ENCODE measurements at regions not wholly inside any gene's neighbourhood (a gene's known extent, or its start where the extent isn't known, plus 50 kb on each side); places are given as distances from the start of the nearest gene placed in this dataset.

DNA sequence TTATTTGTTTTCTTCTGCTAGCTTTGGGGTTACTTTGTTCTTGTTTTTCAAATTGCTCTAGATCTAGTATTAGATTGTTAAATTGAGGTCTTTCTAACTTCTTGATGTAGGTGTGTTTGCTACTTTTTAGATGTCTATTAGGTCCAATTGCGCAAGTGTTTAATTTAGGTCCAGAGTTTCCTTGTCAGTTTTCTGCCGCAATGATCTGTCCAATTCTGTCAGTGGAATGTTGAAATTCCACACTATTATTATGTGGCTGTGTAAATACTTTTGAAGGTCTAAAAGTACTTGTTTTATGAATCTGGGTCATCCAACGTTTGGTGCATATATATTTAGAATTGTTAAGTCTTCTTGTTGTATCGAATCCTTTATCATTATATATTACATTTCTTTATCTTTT lies 324.4 kb upstream of the SGO1 start:
- CTCF ChIA-PET (ENCODE audit: partially characterized antibody), result interaction anchor here (1.3 to 5.8 kb wide), 6 partner anchors 18 to 713 kb away, joined by 3 to 52 read pairs (median 6); no protein-coding TSS in a partner anchor
- Histone ChIP-seq H4K8ac (ENCODE audit: extremely low read depth, insufficient read depth, low read length) (no peak overlapping the region), H4K5ac (ENCODE audit: insufficient read length, low read depth, low read length) (no peak overlapping the region), H3K9me3 (ENCODE audit: insufficient read depth in 2 of 2, low read depth in 1 of 2, low read length in 1 of 2) (no peaks in the 10 kb centered on the region), H3K4ac (replicated peaks; ENCODE audit: insufficient read length, low read depth, low read length) (no peak overlapping the region), H2AFZ (ENCODE audit: low read length) (no peak overlapping the region), H2BK12ac (ENCODE audit: low read depth, low read length) (no peak overlapping the region), H3K23me2 (ENCODE audit: low read depth, low read length) (no peaks in the 10 kb centered on the region), H3K4me2 (ENCODE audit: insufficient read depth in 1 of 2, low read depth in 2 of 2, low read length in 2 of 2) (no peak overlapping the region), H3K56ac (replicated peaks; ENCODE audit: insufficient read length, low read depth, low read length) (no peak overlapping the region), H3K4me3 (ENCODE audit: extremely low read depth in 1 of 4, insufficient read depth in 2 of 4, low read depth in 3 of 4, low read length in 4 of 4) (no peak overlapping the region), H3K14ac (ENCODE audit: insufficient read length) (no peak overlapping the region), H3K9ac (replicated peaks in 1 of 4; ENCODE audit: extremely low read depth in 1 of 4, low read depth in 3 of 4, low read length in 3 of 4) (no peak overlapping the region), H4K91ac (replicated peaks; ENCODE audit: insufficient read length, low read length) (no peak overlapping the region), H2BK120ac (replicated peaks; ENCODE audit: low read depth, low read length) (no peak overlapping the region), H3K36me3 (ENCODE audit: control insufficient read depth in 2 of 4, insufficient read depth in 4 of 4, low read length in 3 of 4) (no peaks in the 10 kb centered on the region), H2BK20ac (ENCODE audit: low read length) (no peak overlapping the region), H3K27ac (ENCODE audit: low read depth, low read length) (no peak overlapping the region), H3K79me2 (ENCODE audit: control insufficient read depth in 1 of 2, insufficient read depth in 2 of 2, low read length in 2 of 2) (no peaks in the 10 kb centered on the region), H2BK15ac (ENCODE audit: low read length) (no peak overlapping the region), H3K4me1 (replicated peaks in 1 of 4; ENCODE audit: control insufficient read depth in 3 of 4, insufficient read depth in 4 of 4, low read length in 3 of 4) (no peaks in the 10 kb centered on the region), H4K20me1 (replicated peaks in 1 of 2; ENCODE audit: control insufficient read depth in 1 of 2, insufficient read depth in 2 of 2, low read length in 2 of 2) (no peaks in the 10 kb centered on the region), H3K23ac (ENCODE audit: insufficient read length) (no peak overlapping the region), H3K79me1 (ENCODE audit: low read depth, low read length) (no peaks in the 10 kb centered on the region), H3K18ac (ENCODE audit: extremely low read depth, low read length) (no peak overlapping the region), H2BK5ac (ENCODE audit: low read depth, low read length) (no peak overlapping the region), H3K27me3 (replicated peaks in 1 of 4; ENCODE audit: control insufficient read depth in 3 of 4, extremely low read depth in 1 of 4, insufficient read depth in 3 of 4, low read length in 3 of 4) (no peaks in the 10 kb centered on the region), H2AK5ac (ENCODE audit: low read depth, low read length) (no peak overlapping the region)
- POLR2A ChIA-PET (ENCODE audit: partially characterized antibody), result no interaction called here
- WGBS, 2 experiments (ENCODE audit: extremely low coverage in 1 of 2, insufficient coverage in 1 of 2, insufficient read length in 1 of 2, insufficient replicate concordance in 2 of 2, low coverage in 1 of 2, low lambda C conversion rate in 2 of 2, missing lambda C conversion rate in 1 of 2), result 69% methylated on average over 4 of the region's 4 CpGs; no CpG with 5 or more reads in 1 of the 2 experiments
- TF ChIP-seq CTBP2 (IDR thresholded peaks at IDR 0.05; ENCODE audit: borderline replicate concordance, insufficient read depth, insufficient read length, low read length) (no peak), FOSL1 (IDR thresholded peaks at IDR 0.05; ENCODE audit: insufficient read depth, low read depth, low read length) (no peak)
- DNase-seq (ENCODE audit: low read depth in 1 of 2, low spot score in 2 of 2) (no peak), FAIRE-seq (no peak)
